ENCODE measurements at regions not wholly inside any gene's neighbourhood (a gene's known extent, or its start where the extent isn't known, plus 50 kb on each side); places are given as distances from the start of the nearest gene placed in this dataset.

DNA sequence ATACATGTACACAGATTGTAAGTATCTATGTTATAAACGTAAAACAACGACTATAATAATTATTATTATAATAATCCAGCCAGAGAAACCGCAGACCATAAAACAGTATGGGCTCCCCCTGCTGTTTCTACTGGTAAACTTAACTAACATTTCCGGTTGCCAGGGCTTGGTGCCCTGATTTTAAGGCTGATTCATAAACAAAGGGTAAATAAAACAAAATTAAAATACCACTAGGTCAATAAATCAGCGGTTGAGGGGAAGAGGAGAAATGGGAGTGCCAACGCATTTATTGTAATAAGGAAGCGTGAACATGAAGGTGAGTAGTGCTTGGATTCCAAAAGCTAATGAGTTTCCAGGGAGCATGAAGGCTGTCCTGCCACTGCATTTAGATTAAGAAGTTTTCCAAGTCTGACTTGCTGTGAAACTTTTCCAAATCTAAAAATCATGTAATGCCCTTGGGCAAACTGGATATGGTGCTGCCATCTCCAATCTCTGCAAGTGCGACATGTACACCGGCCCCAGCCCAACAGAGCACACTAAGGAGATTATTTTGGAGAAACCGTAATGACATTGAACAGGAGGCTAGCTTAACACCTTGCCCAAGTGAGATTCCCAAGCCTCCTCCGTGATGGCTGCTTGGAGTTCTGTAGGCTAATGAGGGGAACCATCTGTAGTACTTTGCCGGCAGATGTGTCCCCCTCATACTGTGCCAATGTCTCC lies 50.7 kb upstream of the HNRNPA3 start:
- DNase-seq: peak in 1 of 2 experiments; percentile 44
